NCI-H226 (cell line): ENCODE measurements at regions not wholly inside any gene's neighbourhood (a gene's known extent, or its start where the extent isn't known, plus 50 kb on each side); places are given as distances from the start of the nearest gene placed in this dataset.
"Not testable (repeated sequence)": the region's sequence is repeated elsewhere in the genome, so short reads cannot be mapped to it uniquely, and the experiment has no call there.

Experiments used
- DNase-seq: peaks from one replicate; pipeline ENCODE4 v3.0.0-alpha.2; 2015

DNA sequence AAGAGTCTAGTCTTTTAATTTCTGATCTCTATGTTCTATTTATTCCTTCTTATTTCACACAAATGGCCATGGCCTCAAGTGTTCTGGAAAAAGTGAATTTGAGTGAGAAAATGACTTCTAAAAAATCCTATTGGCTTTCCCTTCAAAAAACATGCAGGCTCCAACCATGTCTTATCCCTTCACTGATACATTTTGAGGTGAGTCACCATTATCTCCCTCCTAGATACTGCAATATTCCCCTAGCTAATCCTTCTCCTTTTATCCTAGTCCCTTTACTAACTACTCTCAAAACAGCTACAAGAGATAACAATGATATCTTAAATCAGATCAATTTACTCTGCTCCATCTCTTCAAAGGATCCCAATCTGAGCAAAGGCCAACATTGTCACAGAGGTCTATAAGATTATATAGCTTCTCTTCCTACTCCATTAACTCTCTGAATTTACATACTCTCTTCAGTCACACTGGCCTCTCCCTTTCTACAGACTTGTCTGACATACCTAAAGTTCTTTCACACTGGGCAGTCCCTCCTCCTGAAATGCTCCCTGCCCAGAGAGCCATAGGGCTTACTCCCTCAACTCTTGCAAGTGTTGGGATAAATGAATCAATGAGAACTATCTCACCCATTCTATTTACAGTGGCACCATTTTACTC lies 129.2 kb downstream of the TENT5A start:
- DNase-seq: peak; percentile 46

GRCh38 chr6:81621816-81622395 lies 130.6 kb downstream of the TENT5A start:
- no peak for DNase-seq

DNA sequence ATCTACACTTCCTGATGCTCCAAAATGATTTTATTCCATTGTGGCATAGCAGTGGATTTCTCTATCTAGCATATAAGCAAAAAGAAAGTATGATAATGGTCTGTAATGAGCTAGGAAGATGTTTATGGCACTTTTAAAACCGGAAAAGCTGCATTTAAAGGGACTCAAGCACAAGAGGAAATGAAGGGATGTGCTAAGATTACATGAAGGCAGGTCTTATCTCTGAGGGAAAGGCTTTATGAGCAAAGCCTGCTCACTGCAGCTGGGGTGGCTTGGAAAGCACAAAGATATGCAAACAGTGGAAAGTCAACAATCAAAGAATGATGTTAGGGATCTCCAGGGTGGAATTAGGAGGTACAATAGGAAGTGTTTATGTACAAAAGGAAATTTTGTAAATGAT lies 138.2 kb downstream of the TENT5A start:
- peak; percentile 62 for DNase-seq

DNA sequence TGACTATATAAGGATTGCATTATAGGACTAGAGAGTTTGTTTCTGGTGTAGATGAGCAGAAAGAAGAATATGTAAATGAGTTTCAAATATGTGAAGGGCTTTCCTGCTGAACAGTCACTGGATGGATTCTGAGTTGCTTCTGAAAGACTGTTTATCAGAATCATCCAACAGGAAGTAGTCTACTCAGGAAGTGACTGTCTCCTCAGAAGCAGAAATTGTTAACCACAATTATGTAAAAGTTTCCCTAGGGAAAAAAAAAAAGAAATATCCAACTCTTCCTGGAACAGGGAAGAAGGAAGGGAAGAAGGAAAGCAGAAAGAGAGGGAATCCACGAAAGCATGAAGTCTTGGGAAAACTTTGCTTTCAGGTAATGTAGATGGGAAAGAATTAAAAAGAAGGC lies 138.9 kb downstream of the TENT5A start:
- peak; percentile 80 for DNase-seq

GRCh38 chr6:81612136-81612535 lies 140.3 kb downstream of the TENT5A start:
- DNase-seq: peak; percentile 50

DNA sequence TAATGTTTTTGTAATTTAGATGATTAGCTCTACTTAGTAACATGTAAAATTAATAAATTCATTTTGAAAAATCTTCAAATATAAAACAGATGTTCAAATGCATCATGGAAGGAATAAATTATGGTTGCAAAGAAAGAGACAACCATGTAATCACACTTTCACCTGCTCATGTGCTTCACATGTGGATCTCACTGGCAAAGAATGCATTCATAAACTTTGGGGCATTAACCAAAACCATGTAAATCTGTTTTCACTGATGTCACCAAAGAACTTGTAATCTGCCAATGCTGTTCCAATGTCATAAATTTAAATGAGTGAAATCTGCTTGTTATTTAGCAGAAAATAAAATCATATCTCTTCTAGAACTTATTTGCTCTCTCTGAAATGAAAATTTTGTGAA lies 142.7 kb downstream of the TENT5A start:
- no peak for DNase-seq

GRCh38 chr6:81608776-81609175 lies 143.7 kb downstream of the TENT5A start:
- DNase-seq: no peak

GRCh38 chr6:81606965-81607381 lies 145.5 kb downstream of the TENT5A start:
- DNase-seq: no peak

- DNase-seq: no peak
These were observed 147.0 kb downstream of the TENT5A start for GRCh38 chr6:81605526-81605925.

GRCh38 chr6:81601918-81602317 lies 150.6 kb downstream of the TENT5A start:
- DNase-seq: no peak

- not testable (repeated sequence) for DNase-seq
These were observed 152.0 kb downstream of the TENT5A start for GRCh38 chr6:81600488-81600887.

GRCh38 chr6:81594501-81594900 lies 158.0 kb downstream of the TENT5A start:
- DNase-seq: no peak

DNA sequence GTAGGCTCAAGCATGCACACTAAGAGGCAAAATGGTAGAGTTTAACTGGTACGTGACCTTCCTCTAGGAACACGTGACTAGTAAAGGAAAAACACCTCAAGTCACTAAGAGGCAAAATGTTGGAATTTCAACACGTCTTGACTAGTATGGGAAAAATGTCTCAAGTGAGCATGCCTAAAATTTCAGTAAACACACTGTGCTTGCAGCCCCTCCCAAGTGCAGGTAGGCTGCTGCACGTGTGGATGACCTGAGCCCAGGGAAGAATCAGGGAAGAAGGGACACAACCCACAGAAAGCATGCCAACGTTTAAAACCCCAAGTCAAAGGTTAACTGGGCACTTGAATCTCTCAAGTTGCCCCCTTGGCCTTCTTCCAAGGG lies 162.2 kb downstream of the TENT5A start:
- DNase-seq: no peak

DNA sequence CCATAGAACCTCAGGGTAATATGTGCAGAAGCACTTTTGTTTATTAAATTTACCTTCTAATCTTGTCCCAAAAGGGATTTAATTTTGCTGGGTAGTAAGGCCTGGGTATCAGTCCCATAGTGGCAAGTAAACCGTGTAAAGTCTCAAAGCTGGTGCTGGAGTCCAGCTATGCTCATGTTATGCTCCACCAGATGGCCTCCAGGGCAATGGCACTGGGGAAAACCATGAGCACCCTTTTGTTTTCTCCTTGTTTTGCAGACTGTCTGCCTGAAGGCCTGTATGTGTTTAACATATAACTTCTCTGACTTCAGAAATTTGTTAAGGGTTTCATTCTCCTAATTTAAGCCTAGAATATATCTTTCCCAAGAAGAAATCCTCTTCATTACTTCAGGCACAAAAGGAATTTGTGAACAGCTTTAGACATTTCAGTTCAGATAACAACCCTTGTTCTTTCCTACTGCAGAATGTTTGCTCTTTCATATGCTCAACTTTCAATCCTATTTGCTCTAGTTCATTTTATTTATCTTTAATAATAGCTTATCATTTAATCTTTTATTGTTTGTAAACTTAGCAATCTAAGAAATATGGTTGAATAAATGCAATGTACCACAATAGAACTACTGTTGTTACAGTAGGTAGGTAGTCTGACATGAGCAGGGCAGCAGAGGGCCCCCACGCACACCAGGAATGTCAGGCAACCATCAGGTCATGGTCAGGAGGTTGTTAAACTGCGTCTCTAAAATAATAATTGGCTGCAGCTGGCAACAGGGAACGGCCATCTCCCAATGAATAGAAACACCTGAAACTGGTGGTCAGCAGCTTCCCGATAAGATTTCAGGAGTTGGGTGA lies 162.8 kb downstream of the TENT5A start:
- DNase-seq: no peak

DNA sequence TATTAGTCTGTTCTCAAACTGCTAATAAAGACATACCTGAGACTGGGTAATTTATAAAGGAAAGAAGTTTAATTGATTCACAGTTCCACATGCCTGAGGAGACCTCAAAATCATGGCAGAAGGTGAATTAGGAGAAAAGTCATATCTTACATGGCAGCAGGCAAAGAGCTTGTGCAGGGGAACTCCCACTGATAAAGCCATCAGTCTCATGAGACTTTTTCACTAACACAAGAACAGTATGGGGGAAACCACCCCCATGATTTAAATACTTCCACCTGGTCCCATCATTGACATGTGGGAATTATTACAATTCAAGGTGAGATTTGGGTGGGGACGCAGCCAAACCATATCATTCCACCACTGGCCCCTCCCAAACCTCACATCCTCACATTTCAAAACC lies 166.8 kb downstream of the TENT5A start:
- DNase-seq: not testable (repeated sequence)

- not testable (repeated sequence) for DNase-seq
These were observed 168.3 kb downstream of the TENT5A start for GRCh38 chr6:81584156-81584555.

- DNase-seq: no peak
These were observed 177.0 kb downstream of the TENT5A start for GRCh38 chr6:81575442-81575841.

- no peak for DNase-seq
These were observed 180.5 kb downstream of the TENT5A start for GRCh38 chr6:81572020-81572419.

DNA sequence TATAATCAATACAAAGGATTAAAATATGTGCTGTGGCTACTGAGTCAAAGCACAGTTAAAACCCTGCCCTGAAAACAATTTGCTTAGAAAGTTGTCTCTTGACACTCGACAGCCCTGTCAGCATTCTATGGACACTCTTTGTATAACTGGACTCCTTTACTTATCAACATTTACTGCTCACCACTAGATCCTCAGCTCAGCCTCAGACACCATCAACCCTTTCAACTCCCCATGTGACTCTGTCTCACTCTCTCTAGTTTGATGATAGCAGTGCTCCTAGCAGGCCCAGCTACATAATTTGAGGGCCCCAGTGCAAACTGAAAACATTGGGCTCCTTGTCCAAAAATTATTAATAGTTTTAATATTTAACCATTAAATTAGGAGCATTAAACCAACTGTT lies 181.8 kb downstream of the TENT5A start:
- no peak for DNase-seq

GRCh38 chr6:81568973-81569372 lies 183.5 kb downstream of the TENT5A start:
- no peak for DNase-seq

DNA sequence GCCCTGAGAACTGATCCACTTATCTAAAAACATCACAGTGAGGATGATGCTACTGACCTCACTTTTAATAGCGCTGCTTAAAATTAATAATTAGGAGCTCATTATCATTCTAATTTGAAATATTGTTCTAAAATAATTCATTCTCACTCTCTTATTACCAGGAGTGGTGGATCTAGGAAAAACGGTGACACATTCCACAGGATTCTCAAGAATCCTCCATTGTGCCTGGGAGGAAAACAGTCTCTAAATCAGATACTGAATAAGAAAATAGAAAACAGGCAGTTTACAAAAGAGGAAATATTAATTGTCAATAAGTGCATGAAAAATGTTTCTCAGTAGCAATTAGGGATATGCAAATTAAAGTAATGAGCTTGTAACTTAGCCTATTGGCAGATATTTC lies 187.4 kb downstream of the TENT5A start:
- peak; percentile 37 for DNase-seq

DNA sequence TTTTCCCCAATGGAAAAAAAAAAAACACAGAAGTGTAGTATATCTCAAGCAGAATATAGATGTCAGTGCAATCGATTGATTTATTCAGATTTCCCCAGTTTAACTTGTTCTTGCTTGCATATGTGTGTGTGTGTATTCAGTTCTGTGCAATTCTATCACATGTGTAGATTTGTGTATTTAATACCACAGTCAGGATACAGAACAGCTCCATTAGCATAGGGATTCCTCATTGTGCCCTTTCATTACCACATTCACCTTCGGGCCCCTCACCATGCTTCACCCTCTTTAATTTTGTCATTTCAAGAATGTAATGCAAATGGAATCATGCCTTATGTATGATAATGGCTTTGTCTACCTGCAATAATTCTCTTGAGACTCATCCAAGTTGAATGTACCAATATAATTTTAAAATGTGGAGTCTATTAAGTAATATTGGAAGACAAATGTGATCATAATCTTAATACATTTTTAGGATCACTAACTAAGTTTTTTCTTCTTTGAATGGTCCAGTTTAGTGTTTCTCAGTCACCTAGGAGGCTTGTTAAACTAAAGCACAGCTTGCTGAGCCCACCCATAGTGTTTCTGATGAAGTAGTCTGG lies 187.9 kb downstream of the TENT5A start:
- DNase-seq: no peak

- peak; percentile 84 for DNase-seq
These were observed 190.3 kb downstream of the TENT5A start for GRCh38 chr6:81562169-81562568.

- DNase-seq: no peak
These were observed 190.8 kb downstream of the TENT5A start for GRCh38 chr6:81561731-81562130.
